Coronary artery (tissue), 2 donors: ENCODE measurements at regions not wholly inside any gene's neighbourhood (a gene's known extent, or its start where the extent isn't known, plus 50 kb on each side); places are given as distances from the start of the nearest gene placed in this dataset.

Source experiments
- DNase-seq: peaks from one replicate; pipeline ENCODE4 v3.0.0-alpha.2; 2017; ENCODE audit warnings: low spot score
- H3K27ac ChIP-seq, 2 donors: fragments of 200-600 bp; sonication (generic); one replicate each; pipeline ENCODE4 v1.5.1; 2016 to 2019
- H3K4me3 ChIP-seq: fragments of 200-600 bp; sonication (generic); 2 replicates; pipeline ENCODE4 v1.5.1; 2016; ENCODE audit warnings: mild to moderate bottlenecking, moderate library complexity
- TF ChIP-seq, protein P1 (sequence below): fragments of 200-600 bp; sonication (generic); IDR thresholded peaks from one replicate; pipeline ENCODE4 v1.5.1; 2019; ENCODE audit warnings: antibody characterized with exemption

DNA sequence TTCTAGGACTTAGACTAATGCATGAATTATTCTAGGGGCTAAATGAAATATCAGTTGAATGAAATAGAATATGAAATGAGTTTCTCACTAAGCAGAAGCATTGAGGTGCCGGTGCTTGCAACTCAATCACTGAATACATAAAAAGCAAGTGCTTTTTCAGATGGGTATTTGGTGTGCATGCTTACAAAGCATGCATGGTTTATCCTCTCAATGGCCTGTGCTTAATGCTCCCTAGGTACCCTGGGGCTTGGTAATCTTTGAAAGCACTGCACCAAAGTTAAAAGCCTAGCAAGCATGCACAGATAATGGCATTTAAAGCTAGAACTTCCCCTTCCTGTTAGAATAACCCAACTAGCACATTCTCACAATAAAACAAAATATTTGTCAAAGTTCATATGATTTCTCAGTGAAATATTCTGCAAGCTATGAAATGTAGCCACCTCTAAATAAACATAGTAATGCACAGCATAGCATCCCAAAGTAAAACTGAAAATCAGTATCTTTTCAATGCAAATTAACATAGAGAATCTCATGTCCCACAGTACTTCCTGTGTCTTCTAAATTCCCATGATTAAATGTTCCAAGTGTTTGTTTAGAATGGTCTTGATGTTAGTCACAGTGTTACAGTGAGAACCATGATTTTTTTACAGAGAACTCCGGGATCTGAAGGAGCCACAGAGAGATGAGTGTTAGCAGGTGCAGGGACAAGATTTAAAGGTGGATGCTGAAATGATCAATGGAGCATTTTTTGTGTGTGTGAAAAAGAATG lies 143.4 kb upstream of the CDH6 start:
- Histone ChIP-seq H3K4me3 (no peak overlapping the region), H3K27ac (no peak overlapping the region)
- DNase-seq, result no peak
- TF ChIP-seq, protein P1, sequence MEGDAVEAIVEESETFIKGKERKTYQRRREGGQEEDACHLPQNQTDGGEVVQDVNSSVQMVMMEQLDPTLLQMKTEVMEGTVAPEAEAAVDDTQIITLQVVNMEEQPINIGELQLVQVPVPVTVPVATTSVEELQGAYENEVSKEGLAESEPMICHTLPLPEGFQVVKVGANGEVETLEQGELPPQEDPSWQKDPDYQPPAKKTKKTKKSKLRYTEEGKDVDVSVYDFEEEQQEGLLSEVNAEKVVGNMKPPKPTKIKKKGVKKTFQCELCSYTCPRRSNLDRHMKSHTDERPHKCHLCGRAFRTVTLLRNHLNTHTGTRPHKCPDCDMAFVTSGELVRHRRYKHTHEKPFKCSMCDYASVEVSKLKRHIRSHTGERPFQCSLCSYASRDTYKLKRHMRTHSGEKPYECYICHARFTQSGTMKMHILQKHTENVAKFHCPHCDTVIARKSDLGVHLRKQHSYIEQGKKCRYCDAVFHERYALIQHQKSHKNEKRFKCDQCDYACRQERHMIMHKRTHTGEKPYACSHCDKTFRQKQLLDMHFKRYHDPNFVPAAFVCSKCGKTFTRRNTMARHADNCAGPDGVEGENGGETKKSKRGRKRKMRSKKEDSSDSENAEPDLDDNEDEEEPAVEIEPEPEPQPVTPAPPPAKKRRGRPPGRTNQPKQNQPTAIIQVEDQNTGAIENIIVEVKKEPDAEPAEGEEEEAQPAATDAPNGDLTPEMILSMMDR, result no peak

DNA sequence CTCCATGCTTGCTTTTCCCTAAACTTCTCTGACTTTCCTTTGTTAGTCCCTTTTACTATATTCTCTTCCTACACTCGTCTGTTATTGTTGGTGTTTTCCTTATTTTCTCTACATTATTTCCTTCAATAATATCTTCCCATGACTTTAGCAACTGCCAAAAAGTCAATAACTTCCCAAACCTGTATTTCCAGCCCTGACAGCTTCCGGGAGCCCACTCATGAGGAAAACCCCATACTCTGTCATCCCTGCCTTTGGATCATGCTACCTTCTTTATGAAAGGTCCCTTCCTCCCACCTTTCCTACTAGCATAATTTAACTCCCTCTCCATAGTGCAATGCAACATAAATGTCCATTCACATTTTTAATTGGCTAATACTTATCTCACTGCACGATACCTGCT lies 144.0 kb upstream of the CDH6 start:
- no peak for DNase-seq
- TF ChIP-seq, protein P1, result no peak

DNA sequence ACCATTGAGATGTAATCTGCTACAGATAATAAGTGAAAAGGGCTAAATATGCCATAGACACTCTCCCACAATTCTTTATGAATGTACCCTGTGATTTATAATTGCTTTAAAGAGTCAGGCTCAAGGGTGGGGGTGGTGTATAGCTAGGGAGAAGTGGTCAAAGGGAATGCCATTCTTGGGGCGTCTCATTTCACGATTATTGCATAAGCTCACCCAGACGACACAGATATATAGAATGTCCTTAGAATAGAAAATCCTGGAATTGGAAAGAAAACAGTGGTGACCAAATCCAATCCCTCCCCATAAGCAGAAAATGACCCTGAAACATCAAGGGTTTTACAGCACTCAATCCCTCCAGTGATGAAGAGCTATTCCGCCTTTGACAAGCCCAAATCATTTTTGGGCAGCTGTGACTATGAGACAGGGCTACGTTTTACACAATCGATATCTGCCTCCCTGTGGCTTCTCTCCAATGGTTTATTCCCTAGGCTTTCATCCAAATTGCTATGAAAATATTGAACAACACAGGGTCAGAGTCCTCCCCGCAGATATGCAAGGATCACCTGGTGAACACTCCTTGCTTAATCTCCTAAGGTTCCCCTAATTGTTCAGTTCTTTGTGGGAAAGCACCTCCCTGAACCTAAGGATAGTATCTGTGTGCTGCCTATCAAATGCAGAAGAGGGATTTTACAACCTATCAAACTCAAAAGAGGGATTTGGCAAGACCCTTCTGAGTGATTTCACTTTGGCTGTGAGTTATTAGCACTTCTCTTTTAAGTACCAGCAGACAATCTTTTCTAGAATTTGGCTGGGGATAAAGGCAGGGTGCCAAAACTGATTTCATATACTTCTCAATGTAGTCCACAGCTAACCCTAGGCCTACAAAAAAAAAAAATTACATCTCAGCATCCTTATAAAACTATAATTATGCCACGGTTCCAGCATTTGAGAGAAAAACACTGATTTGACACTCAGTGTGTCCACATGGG lies 144.9 kb upstream of the CDH6 start:
- DNase-seq, result no peak
- TF ChIP-seq, protein P1, result no peak
- Histone ChIP-seq H3K4me3 (no peak overlapping the region), H3K27ac (no peak overlapping the region)

More for the DNA sequence above, 144.0 kb upstream of the CDH6 start:
- Histone ChIP-seq H3K27ac (no peak overlapping the region), H3K4me3 (no peak overlapping the region)

DNA sequence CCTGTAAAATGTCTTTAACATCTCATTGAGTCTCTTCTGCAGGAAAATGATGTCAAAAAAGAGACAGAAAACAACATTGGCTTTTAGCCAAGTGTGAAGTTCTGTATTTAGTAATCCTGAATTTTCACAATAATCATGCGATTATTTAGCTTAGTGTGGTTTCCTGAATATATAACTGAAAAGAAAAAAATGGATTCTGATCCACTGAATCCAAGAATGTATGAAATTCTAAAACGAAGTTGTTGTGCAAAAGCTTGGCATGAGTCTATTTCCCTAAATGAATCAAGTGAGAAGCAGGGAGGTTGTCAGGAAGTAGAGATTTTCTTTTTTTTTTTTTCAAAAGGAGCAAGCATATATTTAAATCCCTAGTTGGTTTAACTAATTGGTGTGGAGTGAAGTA lies 145.9 kb upstream of the CDH6 start:
- TF ChIP-seq, protein P1, result no peak
- no peak for DNase-seq
- Histone ChIP-seq H3K27ac (no peak overlapping the region), H3K4me3 (no peak overlapping the region)

DNA sequence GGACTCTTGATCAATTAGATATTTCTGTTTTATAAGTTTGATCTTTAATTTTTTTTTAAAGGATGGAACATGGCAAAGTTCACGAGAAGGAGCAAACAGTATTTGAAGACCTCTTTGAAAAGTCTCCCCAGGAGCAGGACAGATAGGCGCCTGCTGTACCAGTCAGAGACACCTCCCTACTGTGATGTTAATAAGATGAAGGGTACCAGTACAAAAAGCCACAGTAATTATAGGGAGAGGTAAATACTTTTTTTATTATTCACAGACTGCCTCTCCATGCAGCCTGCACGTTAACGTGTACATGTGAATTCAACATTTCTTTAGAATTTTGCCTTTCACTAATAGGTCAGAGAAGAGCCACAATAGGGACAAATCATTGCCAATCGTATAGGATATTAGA lies 146.5 kb upstream of the CDH6 start:
- TF ChIP-seq, protein P1, result no peak
- DNase-seq, result no peak
- Histone ChIP-seq H3K4me3 (no peak overlapping the region), H3K27ac (no peak overlapping the region)

DNA sequence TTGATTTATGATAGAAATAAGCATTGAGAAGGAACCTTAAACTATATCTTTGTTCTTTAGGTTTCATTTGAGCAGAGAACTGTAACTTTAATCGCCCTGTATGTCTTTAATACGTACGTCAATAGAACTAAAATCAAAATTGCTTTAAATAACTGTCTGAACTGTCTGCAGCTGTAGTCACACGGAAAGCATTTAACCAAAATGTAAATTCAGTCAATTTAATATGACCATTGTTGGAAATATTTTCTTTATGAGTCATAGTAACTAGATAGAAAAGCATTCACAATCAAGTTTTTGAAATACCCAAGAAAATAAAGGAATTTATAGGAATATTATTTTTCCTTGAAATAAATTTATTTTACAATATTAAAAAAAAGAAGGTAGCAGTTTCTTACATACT lies 157.1 kb upstream of the CDH6 start:
- TF ChIP-seq, protein P1, result no peak
- Histone ChIP-seq H3K27ac (no peak overlapping the region), H3K4me3 (no peak overlapping the region)
- DNase-seq, result no peak
